Astrocyte of the spinal cord (primary cell): ENCODE measurements at regions not wholly inside any gene's neighbourhood (a gene's known extent, or its start where the extent isn't known, plus 50 kb on each side); places are given as distances from the start of the nearest gene placed in this dataset.

Source experiments
- DNase-seq: peaks from one replicate; pipeline ENCODE4 v3.0.0; 2011; ENCODE audit warnings: low read depth, low spot score
- H3K4me3 ChIP-seq: 2 replicates; pipeline ENCODE4 v1.5.1; 2011; ENCODE audit warnings: low read depth, mild to moderate bottlenecking, low read length, moderate library complexity
- CTCF ChIP-seq: IDR thresholded peaks from 2 replicates; pipeline ENCODE4 v1.5.1; 2012; ENCODE audit warnings: low read depth, mild to moderate bottlenecking, low read length, inconsistent platforms
- in situ Hi-C: cut with HindIII; loops from 2 replicates; pipeline ENCODE4 v1.10.0; 2017; ENCODE audit warnings: low sequenced_read_pairs

- in situ Hi-C loops, result no loop called here
- no peak for DNase-seq
- no peak for TF ChIP-seq CTCF
- no peak overlapping the region for H3K4me3 ChIP-seq
These were observed 453.4 kb upstream of the GRAMD2B start for GRCh38 chr5:125969814-125970171.

GRCh38 chr5:125970631-125971307 is 452.4 kb upstream of the GRAMD2B start:
- in situ Hi-C loops, result no loop called here
- H3K4me3 ChIP-seq, result no peak overlapping the region
- no peak for TF ChIP-seq CTCF
- DNase-seq, result no peak

- TF ChIP-seq CTCF, result no peak
- in situ Hi-C loops, result no loop called here
- DNase-seq, result no peak
- no peak overlapping the region for H3K4me3 ChIP-seq
These were observed 450.5 kb upstream of the GRAMD2B start for GRCh38 chr5:125972706-125973105.

GRCh38 chr5:125974679-125975078 is 448.5 kb upstream of the GRAMD2B start:
- no peak for TF ChIP-seq CTCF
- DNase-seq, result no peak
- in situ Hi-C loops, result no loop called here
- no peak overlapping the region for H3K4me3 ChIP-seq

- no peak for TF ChIP-seq CTCF
- H3K4me3 ChIP-seq, result no peak overlapping the region
- in situ Hi-C loops, result no loop called here
- DNase-seq, result no peak
These were observed 446.7 kb upstream of the GRAMD2B start for GRCh38 chr5:125976421-125977000.

- TF ChIP-seq CTCF, result no peak
- H3K4me3 ChIP-seq, result no peak overlapping the region
- in situ Hi-C loops, result no loop called here
- DNase-seq, result no peak
These were observed 445.2 kb upstream of the GRAMD2B start for GRCh38 chr5:125978015-125978414.
